BLaER1 treated with 17β-estradiol and CSF1 and Interleukin-3, amounts not matched to agents 10 nM and 100 nM (cell line): ENCODE measurements at regions not wholly inside any gene's neighbourhood (a gene's known extent, or its start where the extent isn't known, plus 50 kb on each side); places are given as distances from the start of the nearest gene placed in this dataset.

Source experiments
- H3K27ac ChIP-seq, 11 experiments: shearing (Covaris generic); formaldehyde crosslinking; 2 replicates each; pipeline ENCODE4 v1.8.1; 2022
- H3K27me3 ChIP-seq, 11 experiments: shearing (Covaris generic); formaldehyde crosslinking; 2 replicates each; pipeline ENCODE4 v1.8.1; 2022
- H3K36me3 ChIP-seq, 11 experiments: shearing (Covaris generic); formaldehyde crosslinking; 2 replicates each; pipeline ENCODE4 v1.8.1; 2022
- H3K4me1 ChIP-seq, 10 experiments: shearing (Covaris generic); formaldehyde crosslinking; 2 replicates each; pipeline ENCODE4 v1.8.1; 2022
- H3K4me2 ChIP-seq, 11 experiments: shearing (Covaris generic); formaldehyde crosslinking; 2 replicates each; pipeline ENCODE4 v1.8.1; 2022
- H3K4me3 ChIP-seq, 10 experiments: shearing (Covaris generic); formaldehyde crosslinking; 2 replicates each; pipeline ENCODE4 v1.8.1; 2022
- H3K9ac ChIP-seq, 11 experiments: shearing (Covaris generic); formaldehyde crosslinking; 2 replicates each; pipeline ENCODE4 v1.8.1; 2022
- H3K9me3 ChIP-seq, 11 experiments: shearing (Covaris generic); formaldehyde crosslinking; replicated peaks in 1 of 11; 2 replicates each; pipeline ENCODE4 v1.8.1; 2022
- H4K20me1 ChIP-seq, 11 experiments: shearing (Covaris generic); formaldehyde crosslinking; 2 replicates each; pipeline ENCODE4 v1.8.1; 2022
- Cebpa-rat ChIP-seq, 11 experiments: shearing (Covaris generic); IDR thresholded peaks; 2 replicates each; pipeline ENCODE4 v1.8.1; 2022

DNA sequence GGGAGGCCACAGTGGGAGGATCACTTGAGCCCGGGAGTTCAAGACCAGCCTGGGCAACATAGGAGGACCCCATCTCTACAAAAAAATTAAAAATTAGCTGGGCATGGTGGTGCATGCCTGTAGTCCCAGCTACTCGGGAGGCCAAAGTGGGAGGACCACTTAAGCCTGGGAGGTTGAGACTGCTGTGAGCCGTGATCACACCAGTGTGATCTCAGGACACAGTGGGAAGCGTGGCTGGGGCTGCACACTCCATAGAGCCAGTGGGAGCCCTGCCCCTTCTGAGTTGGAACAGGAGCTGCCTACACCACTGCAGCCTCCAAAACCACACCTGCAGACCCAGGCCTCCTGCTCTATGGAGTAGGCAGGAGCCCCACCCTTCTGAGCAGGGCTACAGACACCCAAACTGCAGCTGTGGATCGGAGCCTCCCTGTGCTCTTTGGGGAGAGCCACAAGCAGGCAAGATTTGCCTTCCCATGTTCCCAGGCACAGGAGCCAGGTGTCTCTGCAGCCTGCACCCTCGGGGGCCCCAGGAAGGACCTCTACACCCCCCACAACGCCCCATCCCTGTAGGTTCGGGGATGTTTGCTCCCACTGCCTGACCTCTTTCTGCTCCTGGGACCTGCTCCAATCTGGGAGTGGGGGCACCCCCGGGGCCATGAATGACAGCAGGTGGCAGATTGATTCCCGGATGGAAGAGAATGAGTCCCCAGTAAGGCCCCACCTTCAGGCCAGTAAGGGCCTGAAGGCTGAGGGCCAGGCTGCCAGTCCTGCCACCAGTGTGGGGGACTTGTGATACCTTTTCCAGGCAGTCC lies 245.4 kb downstream of the BUD13 start:
- no peaks in the 10 kb centered on the region for H4K20me1 ChIP-seq
- no peak for TF ChIP-seq Cebpa-rat (IDR thresholded peaks at IDR 0.05)
- no peak overlapping the region for H3K4me3 ChIP-seq
- no peak overlapping the region for H3K9ac ChIP-seq
- H3K4me2 ChIP-seq, result no peak overlapping the region
- H3K27ac ChIP-seq, result no peak overlapping the region
- peaks cover 7 to 16% (median 13%) of the 10 kb centered on the region in 11 experiments; a peak in 21 of 22 replicates for H3K9me3 ChIP-seq
- H3K27me3 ChIP-seq, result no peaks in the 10 kb centered on the region
- H3K36me3 ChIP-seq, result no peaks in the 10 kb centered on the region
- no peaks in the 10 kb centered on the region for H3K4me1 ChIP-seq

DNA sequence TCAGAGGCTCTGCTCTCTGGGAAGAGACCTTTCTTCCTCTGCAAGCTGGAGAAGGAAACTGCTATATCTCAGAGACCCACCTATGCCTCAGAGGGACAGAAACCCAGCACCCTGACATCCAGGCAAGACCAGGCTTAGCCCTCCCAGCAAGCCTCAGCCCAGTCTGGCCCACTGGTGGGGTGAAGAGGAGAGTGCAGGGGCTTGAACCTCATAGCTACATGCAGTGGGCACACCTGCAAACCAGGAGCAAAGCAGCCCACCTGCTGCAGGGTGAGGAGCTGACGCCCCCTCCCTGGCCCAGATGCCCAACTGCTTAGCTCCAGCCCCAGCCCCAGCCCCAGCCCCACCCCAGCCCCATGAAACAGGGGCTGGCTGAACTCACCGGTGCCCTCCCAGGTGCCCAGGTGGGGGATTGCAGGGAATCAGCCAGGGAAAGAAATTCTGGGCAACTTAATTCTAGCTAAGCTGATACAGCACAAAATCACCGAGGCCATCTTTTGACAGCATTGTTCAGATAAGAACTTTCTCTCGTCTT lies 246.8 kb downstream of the BUD13 start:
- no peaks in the 10 kb centered on the region for H3K27me3 ChIP-seq
- no peaks in the 10 kb centered on the region for H4K20me1 ChIP-seq
- H3K4me3 ChIP-seq, result no peak overlapping the region
- H3K4me2 ChIP-seq, result no peak overlapping the region
- H3K4me1 ChIP-seq, result no peaks in the 10 kb centered on the region
- no peak for TF ChIP-seq Cebpa-rat (IDR thresholded peaks at IDR 0.05)
- no peaks in the 10 kb centered on the region for H3K36me3 ChIP-seq
- H3K9me3 ChIP-seq, result peaks cover 6 to 9% (median 8%) of the 10 kb centered on the region in 11 experiments; a peak in 21 of 22 replicates
- no peak overlapping the region for H3K9ac ChIP-seq
- no peak overlapping the region for H3K27ac ChIP-seq

- no peak for TF ChIP-seq Cebpa-rat (IDR thresholded peaks at IDR 0.05)
- H3K27ac ChIP-seq, result no peak overlapping the region
- no peak overlapping the region for H3K4me3 ChIP-seq
- no peaks in the 10 kb centered on the region for H3K9me3 ChIP-seq
- H3K9ac ChIP-seq, result no peak overlapping the region
- no peaks in the 10 kb centered on the region for H4K20me1 ChIP-seq
- no peaks in the 10 kb centered on the region for H3K4me1 ChIP-seq
- H3K36me3 ChIP-seq, result no peaks in the 10 kb centered on the region
- no peak overlapping the region for H3K4me2 ChIP-seq
- H3K27me3 ChIP-seq, result no peaks in the 10 kb centered on the region
Observed at GRCh38 chr11:116519499-116519898, 253.3 kb downstream of the BUD13 start.

DNA sequence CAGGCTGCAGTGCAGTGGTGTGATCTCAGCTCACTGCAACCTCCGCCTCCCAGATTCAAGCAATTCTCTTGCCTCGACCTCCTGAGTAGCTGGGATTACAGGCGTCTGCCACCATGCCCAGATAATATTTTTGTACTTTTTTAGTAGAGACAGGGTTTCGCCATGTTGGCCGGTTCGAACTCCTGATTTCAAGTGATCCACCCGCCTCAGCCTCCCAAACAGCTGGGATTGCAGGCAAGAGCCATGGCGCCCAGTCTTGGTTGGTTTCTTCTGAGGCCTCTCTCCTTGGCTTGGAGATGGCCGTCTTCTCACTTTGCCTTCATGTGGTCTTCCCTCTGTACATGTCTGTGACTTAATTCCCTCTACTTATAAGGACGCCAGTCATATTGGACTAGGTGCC lies 254.6 kb downstream of the BUD13 start:
- Histone ChIP-seq H3K36me3 (no peaks in the 10 kb centered on the region), H3K27me3 (no peaks in the 10 kb centered on the region), H3K4me2 (no peak overlapping the region), H3K27ac (no peak overlapping the region), H3K4me3 (no peak overlapping the region), H3K4me1 (no peaks in the 10 kb centered on the region), H3K9me3 (no peaks in the 10 kb centered on the region), H3K9ac (no peak overlapping the region), H4K20me1 (no peaks in the 10 kb centered on the region)
- TF ChIP-seq Cebpa-rat (IDR thresholded peaks at IDR 0.05), result no peak

DNA sequence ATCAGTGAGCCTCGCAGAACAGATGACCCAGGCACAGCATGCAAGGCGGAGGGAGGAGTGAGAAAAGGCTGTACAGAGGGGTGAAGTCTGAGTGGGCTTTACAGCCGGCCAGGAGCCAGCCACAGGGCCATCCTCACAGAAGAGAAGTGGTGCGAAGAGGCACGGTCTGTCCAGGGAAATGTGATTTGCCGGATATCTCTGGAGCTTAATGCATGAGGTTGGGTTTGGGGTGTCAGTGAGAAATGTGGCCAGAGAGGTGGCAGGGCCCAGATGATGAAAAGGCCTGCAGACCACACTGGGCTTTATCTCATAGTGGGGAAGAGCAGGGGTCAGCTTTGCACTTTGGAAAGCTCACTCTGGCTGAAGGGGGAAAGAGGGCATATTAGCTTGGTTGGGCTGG lies 255.2 kb downstream of the BUD13 start:
- no peaks in the 10 kb centered on the region for H3K36me3 ChIP-seq
- no peak overlapping the region for H3K27ac ChIP-seq
- H3K4me2 ChIP-seq, result no peak overlapping the region
- no peaks in the 10 kb centered on the region for H3K4me1 ChIP-seq
- no peak overlapping the region for H3K4me3 ChIP-seq
- H3K27me3 ChIP-seq, result no peaks in the 10 kb centered on the region
- no peak for TF ChIP-seq Cebpa-rat (IDR thresholded peaks at IDR 0.05)
- no peaks in the 10 kb centered on the region for H4K20me1 ChIP-seq
- H3K9ac ChIP-seq, result no peak overlapping the region
- no peaks in the 10 kb centered on the region for H3K9me3 ChIP-seq

GRCh38 chr11:116517077-116517476 lies 255.7 kb downstream of the BUD13 start:
- Histone ChIP-seq H3K27ac (no peak overlapping the region), H3K4me2 (no peak overlapping the region), H3K9ac (no peak overlapping the region), H3K4me3 (no peak overlapping the region), H3K9me3 (no peaks in the 10 kb centered on the region), H3K27me3 (no peaks in the 10 kb centered on the region), H4K20me1 (no peaks in the 10 kb centered on the region), H3K36me3 (no peaks in the 10 kb centered on the region), H3K4me1 (no peaks in the 10 kb centered on the region)
- no peak for TF ChIP-seq Cebpa-rat (IDR thresholded peaks at IDR 0.05)

DNA sequence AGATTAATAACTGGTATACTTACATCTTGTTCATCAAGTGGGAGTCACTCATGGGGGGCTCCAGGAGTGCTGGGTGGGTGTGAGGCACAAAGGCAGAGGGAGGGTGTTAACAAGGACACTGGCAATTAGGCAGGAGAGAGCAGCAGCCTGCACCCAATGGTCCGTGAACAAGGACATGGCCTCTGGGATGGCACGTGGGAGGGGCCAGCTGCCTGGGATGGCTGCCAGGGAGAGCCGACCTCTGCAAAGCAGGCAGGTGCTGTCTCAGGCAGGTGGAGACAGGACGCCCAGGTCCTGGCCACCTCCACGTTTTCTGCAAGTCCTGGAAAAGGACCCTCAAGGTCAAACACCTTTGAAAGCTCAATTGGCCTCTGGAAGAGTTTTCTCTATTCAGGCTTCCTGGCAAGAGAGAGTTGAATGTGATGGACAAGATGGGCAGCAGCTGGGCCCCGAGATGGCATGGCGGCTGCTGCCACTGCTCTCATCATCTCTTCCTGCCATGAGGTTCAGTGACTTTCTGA lies 257.1 kb downstream of the BUD13 start:
- no peak for TF ChIP-seq Cebpa-rat (IDR thresholded peaks at IDR 0.05)
- Histone ChIP-seq H3K9me3 (no peaks in the 10 kb centered on the region), H3K36me3 (no peaks in the 10 kb centered on the region), H4K20me1 (no peaks in the 10 kb centered on the region; a peak in 1 of 22 replicates), H3K4me3 (no peak overlapping the region), H3K4me1 (no peaks in the 10 kb centered on the region), H3K27ac (no peak overlapping the region), H3K9ac (no peak overlapping the region), H3K27me3 (no peaks in the 10 kb centered on the region), H3K4me2 (no peak overlapping the region)

GRCh38 chr11:116513894-116514293 lies 258.9 kb downstream of the BUD13 start:
- Histone ChIP-seq H3K4me3 (no peak overlapping the region), H3K4me1 (peaks cover 0 to 14% (median 7%) of the 10 kb centered on the region in 10 experiments; a peak in 9 of 20 replicates), H3K9ac (no peak overlapping the region), H3K4me2 (no peak overlapping the region), H3K9me3 (no peaks in the 10 kb centered on the region), H3K27me3 (no peaks in the 10 kb centered on the region), H3K27ac (no peak overlapping the region), H3K36me3 (no peaks in the 10 kb centered on the region), H4K20me1 (no peaks in the 10 kb centered on the region; a peak in 2 of 22 replicates)
- no peak for TF ChIP-seq Cebpa-rat (IDR thresholded peaks at IDR 0.05)

DNA sequence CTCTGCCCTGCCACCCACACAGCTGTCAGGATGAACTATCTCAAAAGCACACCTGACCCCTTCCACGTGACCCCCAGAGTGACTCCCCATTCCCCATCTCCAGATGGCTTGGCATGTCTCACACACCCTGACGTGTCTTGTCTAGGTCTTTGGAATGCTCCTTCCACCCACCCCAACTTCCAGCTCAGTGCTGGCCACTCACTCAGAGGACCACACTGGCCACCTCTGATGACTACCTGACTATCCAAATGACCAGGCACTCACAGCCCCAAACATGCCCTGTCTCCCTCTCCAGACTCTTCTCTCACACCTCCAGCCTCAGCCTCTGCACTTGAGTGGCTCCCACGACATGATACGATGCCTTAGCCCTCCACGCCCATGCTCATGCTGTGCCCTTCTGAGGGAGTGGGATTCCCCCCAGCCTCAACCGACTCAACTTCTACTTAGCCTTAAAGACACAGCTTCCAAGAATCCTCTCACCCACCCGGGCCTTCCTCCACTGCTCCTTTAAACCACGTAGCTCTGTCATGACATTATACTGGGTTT lies 259.4 kb downstream of the BUD13 start:
- Histone ChIP-seq H3K9me3 (no peaks in the 10 kb centered on the region), H3K4me2 (no peak overlapping the region), H3K9ac (no peak overlapping the region), H3K4me3 (no peak overlapping the region), H4K20me1 (no peaks in the 10 kb centered on the region; a peak in 2 of 22 replicates), H3K4me1 (peaks cover 0 to 14% (median 7%) of the 10 kb centered on the region in 10 experiments; a peak in 9 of 20 replicates), H3K27ac (no peak overlapping the region), H3K36me3 (no peaks in the 10 kb centered on the region), H3K27me3 (no peaks in the 10 kb centered on the region)
- no peak for TF ChIP-seq Cebpa-rat (IDR thresholded peaks at IDR 0.05)
